ENCODE measurements at regions not wholly inside any gene's neighbourhood (a gene's known extent, or its start where the extent isn't known, plus 50 kb on each side); places are given as distances from the start of the nearest gene placed in this dataset.

DNA sequence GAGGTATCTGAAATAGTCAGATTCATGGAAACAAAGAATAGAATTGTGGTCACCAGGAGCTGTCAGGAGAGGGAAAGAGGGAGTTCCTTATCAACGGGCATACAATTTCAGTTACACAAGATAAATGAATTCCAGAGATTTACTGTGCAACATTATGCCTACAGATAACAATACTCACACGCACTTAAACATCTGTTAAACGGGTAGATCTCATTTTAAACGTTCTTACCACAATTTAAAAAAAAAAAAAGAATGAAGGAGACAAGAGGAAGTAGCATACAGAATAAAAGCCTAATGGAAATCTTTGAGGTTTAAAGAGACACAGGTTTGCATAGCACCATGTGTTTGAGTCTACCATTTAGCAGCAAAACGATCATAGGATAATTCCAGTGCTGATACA lies 298.0 kb downstream of the DKK2 start:
- H3K9me3 ChIP-seq (ENCODE audit: low read depth): no peaks in the 10 kb centered on the region
- Mint-ChIP-seq H3K4me1 (no peaks in the 10 kb centered on the region), H3K4me3 (no peak overlapping the region), H3K27ac (no peak overlapping the region), H3K9me3 (no peaks in the 10 kb centered on the region), H3K36me3 (no peaks in the 10 kb centered on the region), H3K27me3 (ENCODE audit: insufficient read depth, low read depth) (no peaks in the 10 kb centered on the region)
- no peaks in the 10 kb centered on the region for H3K4me1 ChIP-seq
- DNase-seq (ENCODE audit: low spot score): no peak
- TF ChIP-seq, protein P1, sequence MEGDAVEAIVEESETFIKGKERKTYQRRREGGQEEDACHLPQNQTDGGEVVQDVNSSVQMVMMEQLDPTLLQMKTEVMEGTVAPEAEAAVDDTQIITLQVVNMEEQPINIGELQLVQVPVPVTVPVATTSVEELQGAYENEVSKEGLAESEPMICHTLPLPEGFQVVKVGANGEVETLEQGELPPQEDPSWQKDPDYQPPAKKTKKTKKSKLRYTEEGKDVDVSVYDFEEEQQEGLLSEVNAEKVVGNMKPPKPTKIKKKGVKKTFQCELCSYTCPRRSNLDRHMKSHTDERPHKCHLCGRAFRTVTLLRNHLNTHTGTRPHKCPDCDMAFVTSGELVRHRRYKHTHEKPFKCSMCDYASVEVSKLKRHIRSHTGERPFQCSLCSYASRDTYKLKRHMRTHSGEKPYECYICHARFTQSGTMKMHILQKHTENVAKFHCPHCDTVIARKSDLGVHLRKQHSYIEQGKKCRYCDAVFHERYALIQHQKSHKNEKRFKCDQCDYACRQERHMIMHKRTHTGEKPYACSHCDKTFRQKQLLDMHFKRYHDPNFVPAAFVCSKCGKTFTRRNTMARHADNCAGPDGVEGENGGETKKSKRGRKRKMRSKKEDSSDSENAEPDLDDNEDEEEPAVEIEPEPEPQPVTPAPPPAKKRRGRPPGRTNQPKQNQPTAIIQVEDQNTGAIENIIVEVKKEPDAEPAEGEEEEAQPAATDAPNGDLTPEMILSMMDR (IDR thresholded peaks at IDR 0.05): no peak
- TF ChIP-seq EZH2 (IDR thresholded peaks at IDR 0.05): no peak
- TF ChIP-seq EZH2phosphoT487 (IDR thresholded peaks at IDR 0.05): no peak
- no peaks in the 10 kb centered on the region for H3K79me2 ChIP-seq (ENCODE audit: low read depth)
- no peaks in the 10 kb centered on the region for H4K20me1 ChIP-seq (ENCODE audit: low read depth)
- H3K36me3 ChIP-seq: no peaks in the 10 kb centered on the region
- H3K4me2 ChIP-seq: no peak overlapping the region
- H3K27ac ChIP-seq: no peak overlapping the region
- no peaks in the 10 kb centered on the region for H3K27me3 ChIP-seq
- no peaks in the 10 kb centered on the region for H3F3A ChIP-seq (ENCODE audit: low read depth)
- no peak overlapping the region for H3K9ac ChIP-seq
- no peak overlapping the region for H3K4me3 ChIP-seq
- H2AFZ ChIP-seq (replicated peaks): no peak overlapping the region

DNA sequence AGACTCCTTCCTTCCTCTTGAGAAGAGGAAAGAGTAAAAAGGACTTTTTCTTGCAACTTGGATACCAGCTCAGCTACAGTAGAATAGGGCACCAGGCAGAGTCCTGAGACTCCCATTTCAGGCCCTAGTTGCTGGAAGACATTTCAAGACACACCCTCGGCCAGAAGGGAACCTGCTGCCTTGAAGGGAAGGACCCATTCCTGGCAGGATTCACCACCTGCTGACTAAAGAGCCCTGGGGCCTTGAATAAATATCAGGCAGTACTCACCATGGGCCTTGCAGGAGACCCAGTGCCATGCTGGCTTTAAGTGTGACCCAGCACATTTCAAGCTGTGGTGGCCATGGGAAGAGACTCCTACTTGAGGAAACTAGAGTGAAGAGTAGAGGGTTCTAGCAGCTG lies 317.6 kb downstream of the DKK2 start:
- no peak overlapping the region for H3K4me2 ChIP-seq
- H3K4me3 Mint-ChIP-seq: no peak overlapping the region

DNA sequence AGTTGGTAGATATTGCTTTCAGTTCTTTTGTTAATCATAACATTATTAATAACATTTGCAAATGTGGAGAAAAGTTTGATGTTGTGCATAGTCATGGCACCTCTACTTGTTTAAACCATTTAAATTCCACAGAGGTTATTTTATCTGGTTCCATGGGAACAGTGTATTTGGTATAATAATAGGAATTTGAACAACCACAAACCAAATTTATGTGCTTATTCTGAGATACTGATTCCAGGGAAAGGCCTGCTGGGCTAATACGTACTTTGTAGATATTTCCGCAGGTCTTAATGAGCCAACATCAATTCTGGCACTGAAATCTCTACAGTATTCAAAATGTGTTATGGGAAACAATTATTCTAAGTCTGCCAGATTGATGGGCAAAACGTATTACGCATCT lies 319.0 kb downstream of the DKK2 start:
- TF ChIP-seq, protein P1 (IDR thresholded peaks at IDR 0.05): no peak
- TF ChIP-seq EZH2 (IDR thresholded peaks at IDR 0.05): no peak
- Histone ChIP-seq H3K9me3 (ENCODE audit: low read depth) (no peaks in the 10 kb centered on the region), H3K9ac (no peak overlapping the region), H3K36me3 (no peaks in the 10 kb centered on the region), H3K4me3 (no peak overlapping the region), H3K27ac (no peak overlapping the region), H3K79me2 (ENCODE audit: low read depth) (no peaks in the 10 kb centered on the region), H3K27me3 (no peaks in the 10 kb centered on the region), H3K4me2 (no peak overlapping the region), H4K20me1 (ENCODE audit: low read depth) (no peaks in the 10 kb centered on the region), H2AFZ (replicated peaks) (no peak overlapping the region), H3K4me1 (no peaks in the 10 kb centered on the region), H3F3A (ENCODE audit: low read depth) (no peaks in the 10 kb centered on the region)
- no peak overlapping the region for H3K4me3 Mint-ChIP-seq
- H3K27me3 Mint-ChIP-seq (ENCODE audit: insufficient read depth, low read depth): no peaks in the 10 kb centered on the region
- DNase-seq (ENCODE audit: low spot score): no peak
- no peaks in the 10 kb centered on the region for H3K36me3 Mint-ChIP-seq
- no peaks in the 10 kb centered on the region for H3K9me3 Mint-ChIP-seq
- no peaks in the 10 kb centered on the region for H3K4me1 Mint-ChIP-seq
- no peak overlapping the region for H3K27ac Mint-ChIP-seq

More for the DNA sequence above, 317.6 kb downstream of the DKK2 start:
- Mint-ChIP-seq H3K36me3 (no peaks in the 10 kb centered on the region), H3K27ac (no peak overlapping the region), H3K9me3 (no peaks in the 10 kb centered on the region), H3K4me1 (no peaks in the 10 kb centered on the region), H3K27me3 (ENCODE audit: insufficient read depth, low read depth) (no peaks in the 10 kb centered on the region)
- Histone ChIP-seq H3K27ac (no peak overlapping the region), H4K20me1 (ENCODE audit: low read depth) (no peaks in the 10 kb centered on the region), H3K4me3 (no peak overlapping the region), H3F3A (ENCODE audit: low read depth) (no peaks in the 10 kb centered on the region), H2AFZ (replicated peaks) (no peak overlapping the region), H3K79me2 (ENCODE audit: low read depth) (no peaks in the 10 kb centered on the region), H3K27me3 (no peaks in the 10 kb centered on the region), H3K9ac (no peak overlapping the region), H3K36me3 (no peaks in the 10 kb centered on the region), H3K4me1 (no peaks in the 10 kb centered on the region), H3K9me3 (ENCODE audit: low read depth) (no peaks in the 10 kb centered on the region)
- DNase-seq (ENCODE audit: low spot score): no peak
- no peak for TF ChIP-seq EZH2 (IDR thresholded peaks at IDR 0.05)
- TF ChIP-seq EZH2phosphoT487 (IDR thresholded peaks at IDR 0.05): no peak
- TF ChIP-seq, protein P1 (IDR thresholded peaks at IDR 0.05): no peak

DNA sequence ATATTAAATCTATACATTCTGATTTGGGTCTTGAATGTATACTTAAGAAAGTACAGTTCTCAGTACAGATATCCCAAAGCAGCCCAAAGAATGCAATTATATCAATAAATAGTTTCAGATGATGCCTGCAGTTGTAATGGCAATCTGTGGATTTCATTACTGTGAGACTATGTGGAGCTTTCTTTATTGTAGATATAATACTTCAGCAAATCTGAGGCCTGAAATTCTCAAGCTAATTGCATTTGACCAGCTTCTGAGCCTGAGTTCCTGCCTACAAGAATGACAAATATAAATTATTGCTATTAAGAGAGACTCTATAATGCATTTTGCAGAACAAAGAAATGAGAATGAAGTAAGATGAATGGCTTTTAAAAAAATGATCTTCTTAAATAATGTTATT lies 320.3 kb downstream of the DKK2 start:
- H3K27ac Mint-ChIP-seq: no peak overlapping the region
- H3K27me3 Mint-ChIP-seq (ENCODE audit: insufficient read depth, low read depth): peaks cover 1% of the 10 kb centered on the region
- no peak for DNase-seq (ENCODE audit: low spot score)
- no peaks in the 10 kb centered on the region for H4K20me1 ChIP-seq (ENCODE audit: low read depth)
- TF ChIP-seq EZH2phosphoT487 (IDR thresholded peaks at IDR 0.05) (no peak), EZH2 (IDR thresholded peaks at IDR 0.05) (no peak)
- TF ChIP-seq, protein P1 (IDR thresholded peaks at IDR 0.05): no peak
- H3K4me1 Mint-ChIP-seq: no peaks in the 10 kb centered on the region
- no peaks in the 10 kb centered on the region for H3K79me2 ChIP-seq (ENCODE audit: low read depth)
- no peaks in the 10 kb centered on the region for H3K36me3 ChIP-seq
- H3K9me3 ChIP-seq (ENCODE audit: low read depth): no peaks in the 10 kb centered on the region
- peaks cover 3% of the 10 kb centered on the region for H3K9me3 Mint-ChIP-seq
- no peak overlapping the region for H3K9ac ChIP-seq
- no peaks in the 10 kb centered on the region for H3K27me3 ChIP-seq
- no peak overlapping the region for H3K4me3 Mint-ChIP-seq
- no peak overlapping the region for H2AFZ ChIP-seq (replicated peaks)
- H3K36me3 Mint-ChIP-seq: no peaks in the 10 kb centered on the region
- H3K4me1 ChIP-seq: no peaks in the 10 kb centered on the region
- H3F3A ChIP-seq (ENCODE audit: low read depth): no peaks in the 10 kb centered on the region
- no peak overlapping the region for H3K4me3 ChIP-seq
- no peak overlapping the region for H3K27ac ChIP-seq
- no peak overlapping the region for H3K4me2 ChIP-seq

Measured in neural progenitor cell (in vitro differentiated cells).